ENCODE measurements at regions not wholly inside any gene's neighbourhood (a gene's known extent, or its start where the extent isn't known, plus 50 kb on each side); places are given as distances from the start of the nearest gene placed in this dataset.

DNA sequence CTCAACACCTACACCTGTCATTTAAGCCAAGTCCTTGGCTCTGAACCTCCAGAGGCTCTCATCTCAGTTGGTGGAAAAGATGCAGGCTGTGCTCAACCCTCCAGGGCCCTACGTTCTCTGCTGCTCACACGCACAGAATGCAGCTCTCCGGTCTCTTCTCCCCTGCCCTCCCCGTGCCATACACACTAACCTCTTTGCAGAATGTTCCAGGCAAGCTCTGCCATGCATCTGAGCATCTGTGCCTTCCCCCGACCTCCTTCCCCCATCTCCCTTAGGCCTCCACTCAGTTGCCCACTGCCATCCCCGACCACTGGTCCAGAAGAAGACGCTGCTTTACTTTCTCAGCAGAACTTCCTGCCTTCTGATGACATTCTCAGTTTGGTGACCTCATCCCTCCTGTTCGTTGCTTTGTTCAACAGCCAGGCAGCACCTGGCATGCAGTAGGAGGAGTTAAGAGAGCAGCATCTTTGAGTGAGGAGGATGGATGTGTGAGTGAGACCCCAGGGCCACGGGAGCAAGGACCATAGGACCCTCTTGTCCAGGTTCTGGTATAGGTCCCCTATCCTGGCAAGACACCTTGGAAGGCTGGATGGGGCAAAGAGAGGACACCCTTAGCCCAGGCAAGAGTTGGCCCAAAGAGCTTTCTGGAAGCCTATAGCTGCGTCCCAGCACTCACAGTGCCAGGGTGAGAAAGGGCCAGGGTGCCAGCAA is 598.0 kb downstream of the BRD1 start:
- TF ChIP-seq, protein P1, sequence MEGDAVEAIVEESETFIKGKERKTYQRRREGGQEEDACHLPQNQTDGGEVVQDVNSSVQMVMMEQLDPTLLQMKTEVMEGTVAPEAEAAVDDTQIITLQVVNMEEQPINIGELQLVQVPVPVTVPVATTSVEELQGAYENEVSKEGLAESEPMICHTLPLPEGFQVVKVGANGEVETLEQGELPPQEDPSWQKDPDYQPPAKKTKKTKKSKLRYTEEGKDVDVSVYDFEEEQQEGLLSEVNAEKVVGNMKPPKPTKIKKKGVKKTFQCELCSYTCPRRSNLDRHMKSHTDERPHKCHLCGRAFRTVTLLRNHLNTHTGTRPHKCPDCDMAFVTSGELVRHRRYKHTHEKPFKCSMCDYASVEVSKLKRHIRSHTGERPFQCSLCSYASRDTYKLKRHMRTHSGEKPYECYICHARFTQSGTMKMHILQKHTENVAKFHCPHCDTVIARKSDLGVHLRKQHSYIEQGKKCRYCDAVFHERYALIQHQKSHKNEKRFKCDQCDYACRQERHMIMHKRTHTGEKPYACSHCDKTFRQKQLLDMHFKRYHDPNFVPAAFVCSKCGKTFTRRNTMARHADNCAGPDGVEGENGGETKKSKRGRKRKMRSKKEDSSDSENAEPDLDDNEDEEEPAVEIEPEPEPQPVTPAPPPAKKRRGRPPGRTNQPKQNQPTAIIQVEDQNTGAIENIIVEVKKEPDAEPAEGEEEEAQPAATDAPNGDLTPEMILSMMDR (conservative IDR thresholded peaks at IDR 0.05; ENCODE audit: low read depth, low read length) = no peak
- no peak for TF ChIP-seq EZH2phosphoT487 (IDR thresholded peaks at IDR 0.05; ENCODE audit: borderline replicate concordance, low read length)

Measured in PC-3 (cell line).